Osteoblast (primary cell): ENCODE measurements at regions not wholly inside any gene's neighbourhood (a gene's known extent, or its start where the extent isn't known, plus 50 kb on each side); places are given as distances from the start of the nearest gene placed in this dataset.

Experiments
- DNase-seq: peaks from one replicate; pipeline ENCODE4 v3.0.0; 2011; ENCODE audit warnings: low spot score, mixed read lengths; ENCODE audit not compliant: insufficient read length; ENCODE audit errors: missing footprints
- H2AFZ ChIP-seq: 2 replicates; pipeline ENCODE4 v1.6.0; 2011; ENCODE audit warnings: mild to moderate bottlenecking, low read length
- H3K27ac ChIP-seq: 2 replicates; pipeline ENCODE4 v1.5.1; 2011; ENCODE audit warnings: mild to moderate bottlenecking, low read depth, low read length, moderate library complexity
- H3K27me3 ChIP-seq: 2 replicates; pipeline ENCODE4 v1.6.0; 2012; ENCODE audit warnings: mild to moderate bottlenecking, control low read depth, inconsistent platforms, low read length, moderate library complexity; ENCODE audit not compliant: insufficient read depth
- H3K36me3 ChIP-seq: 2 replicates; pipeline ENCODE4 v1.5.1; 2011; ENCODE audit warnings: mild to moderate bottlenecking, low read length, control low read depth, moderate library complexity; ENCODE audit not compliant: insufficient read depth
- H3K4me1 ChIP-seq: 2 replicates; pipeline ENCODE4 v1.5.1; 2011; ENCODE audit warnings: mild to moderate bottlenecking, low read length, control low read depth, moderate library complexity; ENCODE audit not compliant: insufficient read depth
- H3K4me2 ChIP-seq: 2 replicates; pipeline ENCODE4 v1.6.0; 2011; ENCODE audit warnings: mild to moderate bottlenecking, low read length; ENCODE audit not compliant: insufficient read depth
- H3K4me3 ChIP-seq: fragments of 200-600 bp; sonication (generic); 3 replicates; pipeline ENCODE4 v1.5.1; 2012; ENCODE audit warnings: mild to moderate bottlenecking, low read length, inconsistent platforms; ENCODE audit not compliant: insufficient read depth
- H3K79me2 ChIP-seq: 2 replicates; pipeline ENCODE4 v1.6.0; 2012; ENCODE audit warnings: mild to moderate bottlenecking, low read length, control low read depth, inconsistent platforms; ENCODE audit not compliant: insufficient read depth
- H3K9me3 ChIP-seq: 2 replicates; pipeline ENCODE4 v1.5.1; 2011; ENCODE audit warnings: low read depth, low read length, control low read depth
- H4K20me1 ChIP-seq: 2 replicates; pipeline ENCODE4 v1.6.0; 2012; ENCODE audit warnings: mild to moderate bottlenecking, low read length, control low read depth; ENCODE audit not compliant: insufficient read depth
- TF ChIP-seq, protein P1 (sequence below): IDR thresholded peaks from 2 replicates; pipeline ENCODE4 v1.5.1; 2011; ENCODE audit warnings: mild to moderate bottlenecking, low read depth, low read length, moderate library complexity; ENCODE audit errors: extremely low read depth

DNA sequence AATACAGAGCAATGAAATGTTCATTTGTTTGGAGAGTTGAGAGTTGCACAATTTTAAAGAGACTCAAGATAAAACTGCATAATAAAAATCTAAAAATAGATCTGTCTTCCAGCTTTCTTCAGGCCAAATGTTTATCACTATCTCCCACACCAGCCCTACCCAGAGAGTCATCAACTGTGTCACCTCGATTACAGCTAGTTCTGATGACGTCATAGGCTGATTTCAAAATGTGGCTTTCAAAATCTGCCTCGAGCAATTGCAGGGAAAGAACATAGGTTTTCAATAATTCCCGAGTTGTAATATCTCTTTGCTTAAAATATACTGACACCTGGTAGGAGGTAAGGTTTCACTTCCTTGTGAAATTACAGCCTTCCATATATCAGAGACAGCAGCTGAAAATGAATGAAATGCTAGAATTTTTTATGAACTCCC is 677.6 kb upstream of the ID2 start:
- peaks cover 28% of the 10 kb centered on the region for H3K4me1 ChIP-seq
- peak overlapping the region; percentile 94 for H3K27ac ChIP-seq

DNA sequence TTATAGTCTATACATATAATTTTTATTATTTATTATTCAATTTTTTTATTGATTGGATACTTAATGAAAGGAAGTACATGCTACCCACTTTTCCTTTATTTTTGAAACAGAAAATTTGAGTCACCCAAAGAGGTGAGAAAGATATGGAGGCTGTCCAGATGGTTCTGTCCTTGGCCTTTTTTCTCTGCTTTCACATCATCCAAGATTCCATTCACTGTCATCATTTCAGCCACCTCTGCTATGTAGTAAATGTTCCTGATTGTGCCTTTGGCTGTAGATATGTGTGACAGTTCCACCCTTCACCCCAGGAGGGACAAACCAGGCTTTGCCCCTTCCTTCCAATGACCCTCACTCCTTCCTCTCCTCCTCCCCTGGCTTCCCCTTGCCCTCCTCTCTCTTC is 675.7 kb upstream of the ID2 start:
- DNase-seq, result no peak
- H2AFZ ChIP-seq, result peak overlapping the region; percentile 61

More for the DNA sequence above, 677.6 kb upstream of the ID2 start:
- TF ChIP-seq, protein P1, sequence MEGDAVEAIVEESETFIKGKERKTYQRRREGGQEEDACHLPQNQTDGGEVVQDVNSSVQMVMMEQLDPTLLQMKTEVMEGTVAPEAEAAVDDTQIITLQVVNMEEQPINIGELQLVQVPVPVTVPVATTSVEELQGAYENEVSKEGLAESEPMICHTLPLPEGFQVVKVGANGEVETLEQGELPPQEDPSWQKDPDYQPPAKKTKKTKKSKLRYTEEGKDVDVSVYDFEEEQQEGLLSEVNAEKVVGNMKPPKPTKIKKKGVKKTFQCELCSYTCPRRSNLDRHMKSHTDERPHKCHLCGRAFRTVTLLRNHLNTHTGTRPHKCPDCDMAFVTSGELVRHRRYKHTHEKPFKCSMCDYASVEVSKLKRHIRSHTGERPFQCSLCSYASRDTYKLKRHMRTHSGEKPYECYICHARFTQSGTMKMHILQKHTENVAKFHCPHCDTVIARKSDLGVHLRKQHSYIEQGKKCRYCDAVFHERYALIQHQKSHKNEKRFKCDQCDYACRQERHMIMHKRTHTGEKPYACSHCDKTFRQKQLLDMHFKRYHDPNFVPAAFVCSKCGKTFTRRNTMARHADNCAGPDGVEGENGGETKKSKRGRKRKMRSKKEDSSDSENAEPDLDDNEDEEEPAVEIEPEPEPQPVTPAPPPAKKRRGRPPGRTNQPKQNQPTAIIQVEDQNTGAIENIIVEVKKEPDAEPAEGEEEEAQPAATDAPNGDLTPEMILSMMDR, result no peak
- Histone ChIP-seq H3K4me2 (peak overlapping the region; percentile 93), H3K27me3 (no peaks in the 10 kb centered on the region), H4K20me1 (no peaks in the 10 kb centered on the region), H3K36me3 (no peaks in the 10 kb centered on the region), H2AFZ (no peak overlapping the region), H3K9me3 (no peaks in the 10 kb centered on the region), H3K79me2 (no peaks in the 10 kb centered on the region), H3K4me3 (peak overlapping the region; percentile 61)
- peak; percentile 87 for DNase-seq

DNA sequence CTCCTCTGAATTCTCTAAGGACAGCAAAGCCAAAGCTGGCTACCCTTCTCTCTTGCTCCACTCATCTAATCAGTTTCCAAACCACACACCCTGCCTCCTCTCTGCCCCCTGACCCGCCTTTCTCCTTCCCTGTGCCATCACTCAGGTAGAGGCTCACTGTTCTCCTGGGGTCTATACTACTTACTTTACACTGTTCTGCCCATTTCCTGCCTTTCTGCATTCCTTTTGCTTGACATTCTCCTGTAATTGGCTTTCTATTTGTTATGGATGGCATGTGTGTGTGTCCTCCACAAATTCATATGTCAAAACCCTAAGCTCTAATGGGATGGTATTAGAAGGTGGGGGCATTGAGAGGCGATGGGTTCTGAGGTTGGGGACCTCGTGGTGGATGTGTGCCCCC is 675.2 kb upstream of the ID2 start:
- no peaks in the 10 kb centered on the region for H3K36me3 ChIP-seq
- no peaks in the 10 kb centered on the region for H3K9me3 ChIP-seq
- H3K79me2 ChIP-seq, result no peaks in the 10 kb centered on the region
- peak overlapping the region; percentile 61 for H2AFZ ChIP-seq
- H3K27ac ChIP-seq, result no peak overlapping the region
- DNase-seq, result no peak
- H3K4me3 ChIP-seq, result no peak overlapping the region
- no peak overlapping the region for H3K4me2 ChIP-seq
- H3K27me3 ChIP-seq, result no peaks in the 10 kb centered on the region
- H4K20me1 ChIP-seq, result no peaks in the 10 kb centered on the region
- TF ChIP-seq, protein P1, result no peak
- peaks cover 28% of the 10 kb centered on the region for H3K4me1 ChIP-seq

More for the DNA sequence above, 675.7 kb upstream of the ID2 start:
- no peak overlapping the region for H3K27ac ChIP-seq
- H3K36me3 ChIP-seq, result no peaks in the 10 kb centered on the region
- no peak overlapping the region for H3K4me3 ChIP-seq
- no peaks in the 10 kb centered on the region for H3K79me2 ChIP-seq
- no peaks in the 10 kb centered on the region for H3K27me3 ChIP-seq
- TF ChIP-seq, protein P1, result no peak
- H4K20me1 ChIP-seq, result no peaks in the 10 kb centered on the region
- peaks cover 28% of the 10 kb centered on the region for H3K4me1 ChIP-seq
- H3K9me3 ChIP-seq, result no peaks in the 10 kb centered on the region
- no peak overlapping the region for H3K4me2 ChIP-seq

DNA sequence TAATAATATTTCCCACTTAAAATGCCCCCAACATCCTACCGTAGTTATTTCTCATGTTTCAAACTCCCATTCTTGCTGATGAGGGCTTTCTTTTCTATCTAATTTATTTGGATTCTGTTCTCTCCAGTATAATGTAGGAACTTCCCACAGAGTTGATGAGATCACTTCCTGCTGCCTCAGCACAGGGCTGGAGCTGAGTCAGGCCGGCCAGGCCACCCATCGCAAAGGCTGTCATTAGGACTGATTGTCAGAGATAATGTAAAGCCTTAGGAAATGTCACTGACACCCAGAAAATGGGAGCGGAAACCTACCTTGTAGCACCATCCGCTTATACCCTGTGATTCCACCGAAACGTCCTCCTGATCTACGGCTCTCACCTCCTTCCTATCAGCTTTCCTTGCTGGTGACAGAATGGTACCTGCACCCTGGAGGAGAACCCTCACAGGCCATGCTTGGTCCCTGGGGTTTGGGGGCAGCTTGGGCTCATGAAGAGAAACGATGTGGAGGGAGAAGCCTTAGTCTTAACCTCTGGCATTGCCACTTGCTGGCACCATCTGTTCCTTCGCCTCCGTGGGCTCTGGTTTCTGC is 672.8 kb upstream of the ID2 start:
- no peak overlapping the region for H2AFZ ChIP-seq

More for the DNA sequence above, 672.8 kb upstream of the ID2 start:
- Histone ChIP-seq H3K79me2 (no peaks in the 10 kb centered on the region), H4K20me1 (no peaks in the 10 kb centered on the region), H3K4me2 (no peak overlapping the region), H3K27ac (no peak overlapping the region), H3K36me3 (no peaks in the 10 kb centered on the region), H3K4me3 (no peak overlapping the region), H3K27me3 (no peaks in the 10 kb centered on the region), H3K4me1 (peaks cover 9% of the 10 kb centered on the region), H3K9me3 (no peaks in the 10 kb centered on the region)
- DNase-seq, result no peak
- TF ChIP-seq, protein P1, result no peak
